ENCODE measurements at regions not wholly inside any gene's neighbourhood (a gene's known extent, or its start where the extent isn't known, plus 50 kb on each side); places are given as distances from the start of the nearest gene placed in this dataset.

DNA sequence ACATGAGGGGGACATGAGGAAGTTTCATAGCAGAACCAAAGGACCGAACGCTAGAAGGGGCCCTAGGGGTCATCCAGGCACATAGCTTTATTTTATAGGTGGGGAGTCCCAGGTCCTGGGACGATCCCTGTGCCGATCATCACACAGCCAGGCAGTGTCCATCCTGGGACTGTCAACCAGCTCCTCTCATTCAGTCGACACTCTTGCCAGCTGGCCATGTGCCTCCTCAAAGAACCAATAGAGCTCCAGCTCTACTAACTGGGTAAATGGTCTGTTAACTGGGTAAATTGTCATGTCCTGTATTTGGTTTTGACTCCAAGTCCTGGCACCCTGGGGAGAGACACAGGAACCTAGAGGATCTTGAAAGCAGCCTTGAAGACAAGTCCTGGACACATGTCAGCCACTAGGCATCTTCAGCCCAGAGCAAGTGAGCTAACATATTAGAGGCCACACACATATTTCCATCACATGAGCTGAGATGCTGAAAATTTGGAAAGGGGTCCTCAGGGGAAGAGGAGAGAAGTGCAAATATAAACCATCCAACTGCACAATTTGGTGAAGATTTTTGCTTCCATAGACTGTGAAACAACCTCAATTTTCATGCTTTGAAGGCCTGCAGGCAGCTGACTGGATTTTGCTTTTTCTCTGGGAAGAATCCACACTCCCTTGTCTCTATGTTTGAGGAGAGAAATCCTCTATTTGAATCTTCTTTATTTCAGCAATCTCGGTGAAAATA is 361.1 kb upstream of the SLC14A2 start:
- TF ChIP-seq POLR2AphosphoS5 (IDR thresholded peaks at IDR 0.05), result no peak
- TF ChIP-seq CTCF (IDR thresholded peaks at IDR 0.05), result no peak
- TF ChIP-seq POLR2A (IDR thresholded peaks at IDR 0.05), result no peak
- TF ChIP-seq EP300 (IDR thresholded peaks at IDR 0.05), result no peak

Data from stomach (tissue), 4 donors.